HepG2 (cell line): ENCODE measurements at regions not wholly inside any gene's neighbourhood (a gene's known extent, or its start where the extent isn't known, plus 50 kb on each side); places are given as distances from the start of the nearest gene placed in this dataset.

Experiments
- ATAC-seq: fragments of 200-7000 bp; cut with Tn5 transposase; 3 replicates; pipeline ENCODE4 v1.9.1; 2020; ENCODE audit warnings: mild to moderate bottlenecking, moderate library complexity
- BruUV-seq: library from RNA; stranded (reverse); fragments of 400-500 nt; replicated peaks from 2 replicates; lab custom pipeline; 2021; lab: Mats Ljungman, UMichigan
- CTCF ChIA-PET: fragments of 300-600 bp; formaldehyde crosslinking; extraction: SDS; loops from one replicate; lab custom pipeline; 2021; ENCODE audit warnings: low total read pairs, inconsistent platforms, low intra/inter-chr PET ratio; lab: Yijun Ruan, JAX
- POLR2A ChIA-PET: fragments of 350-600 bp; sonication (Branson Sonifier 250); formaldehyde crosslinking; loops from one replicate; lab custom pipeline; 2020; ENCODE audit warnings: antibody characterized with exemption, inconsistent platforms; lab: Yijun Ruan, JAX
- DNase-seq: peaks from one replicate; pipeline ENCODE4 v3.0.0-alpha.2; 2015; ENCODE audit warnings: low spot score
- FAIRE-seq: peaks from 3 replicates; lab custom pipeline; 2011; peaks lifted over from hg19 to GRCh38; lab: Jason Lieb, UNC
- H2AFZ ChIP-seq: one replicate; pipeline ENCODE4 v1.6.1; 2011; ENCODE audit warnings: low read length, inconsistent platforms
- H3K27ac ChIP-seq: fragments of 300-600 bp; 3 replicates; pipeline ENCODE4 v1.8.0; 2011; ENCODE audit warnings: mixed run types, mild to moderate bottlenecking, mixed read lengths, low read length, inconsistent platforms; ENCODE audit not compliant: insufficient read depth; ENCODE audit errors: extremely low read length
- H3K27me3 ChIP-seq, 2 experiments: fragments of 200-600 bp in 1 of 2; 2 replicates in 1 of 2; 3 replicates in 1 of 2; pipeline versions ENCODE4 v1.6.0 to v1.8.0; 2011; ENCODE audit warnings: low read length in 2 of 2, mild to moderate bottlenecking in 2 of 2, moderate library complexity in 2 of 2, inconsistent platforms in 1 of 2; ENCODE audit not compliant: insufficient read depth in 2 of 2, control insufficient read depth in 1 of 2
- H3K36me3 ChIP-seq, 2 experiments: fragments of 200-600 bp in 1 of 2; replicated peaks in 1 of 2; 2 replicates in 1 of 2; 3 replicates in 1 of 2; pipeline versions ENCODE4 v1.5.1 to v1.8.0; 2011; ENCODE audit warnings: low read length in 2 of 2, inconsistent platforms in 1 of 2; ENCODE audit not compliant: insufficient read depth in 2 of 2, control insufficient read depth in 1 of 2
- H3K4me1 ChIP-seq: 2 replicates; pipeline ENCODE4 v1.5.1; 2012; ENCODE audit warnings: low read length, inconsistent platforms; ENCODE audit not compliant: insufficient read depth
- H3K4me2 ChIP-seq: 2 replicates; pipeline ENCODE4 v1.6.0; 2011; ENCODE audit warnings: low read depth, low read length, inconsistent platforms
- H3K4me3 ChIP-seq, 3 experiments: fragments of 200-600 bp in 1 of 3; sonication (generic), shearing (Covaris generic) in 1 of 3; replicated peaks in 1 of 3; 2 replicates each; pipeline ENCODE4 v1.5.1; 2011 to 2016; ENCODE audit warnings: low read length in 3 of 3, inconsistent platforms in 2 of 3, low read depth in 2 of 3, mild to moderate bottlenecking in 2 of 3, control low read depth in 1 of 3, mixed read lengths in 1 of 3; ENCODE audit not compliant: insufficient read depth in 1 of 3
- H3K79me2 ChIP-seq: one replicate; pipeline ENCODE4 v1.6.1; 2011; ENCODE audit warnings: low read length, inconsistent platforms; ENCODE audit not compliant: insufficient read depth
- H3K9ac ChIP-seq: 2 replicates; pipeline ENCODE4 v1.6.0; 2011; ENCODE audit warnings: mild to moderate bottlenecking, low read depth, low read length, inconsistent platforms; ENCODE audit not compliant: insufficient read depth
- H3K9me3 ChIP-seq: 2 replicates; pipeline ENCODE4 v1.5.1; 2012; ENCODE audit warnings: mild to moderate bottlenecking, low read length
- H4K20me1 ChIP-seq: 2 replicates; pipeline ENCODE4 v1.6.0; 2011; ENCODE audit warnings: inconsistent platforms, mild to moderate bottlenecking, low read length, moderate library complexity; ENCODE audit not compliant: insufficient read depth
- CHD2 ChIP-seq: IDR thresholded peaks from 2 replicates; pipeline ENCODE4 v1.6.1; 2011; ENCODE audit warnings: low read depth, low read length, improper control_type of control experiment
- CREM ChIP-seq, 2 experiments: sonication (generic) in 1 of 2; formaldehyde crosslinking in 1 of 2; IDR thresholded peaks; 2 replicates each; pipeline versions ENCODE4 v1.4.0 to v1.6.1; 2016 to 2020; ENCODE audit warnings: antibody characterized with exemption in 1 of 2, mild to moderate bottlenecking in 1 of 2, missing genetic modification reagents in 1 of 2
- MYC ChIP-seq: sonication (generic); formaldehyde crosslinking; IDR thresholded peaks from 2 replicates; pipeline ENCODE4 v1.9.0; 2021; ENCODE audit warnings: missing genetic modification reagents, borderline replicate concordance
- POGZ ChIP-seq: sonication (generic); formaldehyde crosslinking; IDR thresholded peaks from 2 replicates; pipeline ENCODE4 v1.4.0; 2020; ENCODE audit warnings: mild to moderate bottlenecking, missing genetic modification reagents
- RAD51 ChIP-seq: fragments of 450-650 bp; IDR thresholded peaks from 2 replicates; pipeline ENCODE4 v1.6.1; 2016; ENCODE audit warnings: borderline replicate concordance
- RARA ChIP-seq: IDR thresholded peaks from 2 replicates; pipeline ENCODE4 v1.6.1; 2016; ENCODE audit warnings: missing genetic modification reagents, missing compliant biosample characterization
- ZNF879 ChIP-seq: sonication (generic); formaldehyde crosslinking; IDR thresholded peaks from 2 replicates; pipeline ENCODE4 v1.8.1; 2023; ENCODE audit warnings: missing genetic modification reagents
- WGBS: methylation state at CpG from one replicate; pipeline ENCODE4 v1.1.6; 2017; ENCODE audit warnings: low lambda C conversion rate; 5-methylcytosine and 5-hydroxymethylcytosine counted together
- in situ Hi-C: cut with HindIII; loops from 2 replicates; pipeline ENCODE4 v1.10.0; 2017; ENCODE audit warnings: low pct_unique_long_range_greater_than_20kb; ENCODE audit not compliant: extremely low pct_ligation_motif_present
- intact Hi-C: fragments of 100-400 bp; cut with micrococcal nuclease; formaldehyde crosslinking; loops from one replicate; pipeline ENCODE4 v1.10.0; 2022; ENCODE audit not compliant: unreplicated experiment
- TF ChIP-seq, protein P1 (sequence below): sonication (generic); formaldehyde crosslinking; IDR thresholded peaks from 2 replicates; pipeline ENCODE4 v1.8.0; 2022; ENCODE audit warnings: mild to moderate bottlenecking, missing genetic modification reagents
- TF ChIP-seq, protein P2 (sequence below): sonication (generic); formaldehyde crosslinking; IDR thresholded peaks from 2 replicates; pipeline ENCODE4 v1.5.0; 2020; ENCODE audit warnings: missing genetic modification reagents
- TF ChIP-seq, protein P3 (sequence below): sonication (generic); formaldehyde crosslinking; IDR thresholded peaks from 2 replicates; pipeline ENCODE4 v1.4.0; 2020; ENCODE audit warnings: missing genetic modification reagents
- TF ChIP-seq, protein P4 (sequence below): sonication (generic); formaldehyde crosslinking; IDR thresholded peaks from 2 replicates; pipeline ENCODE4 v1.4.0; 2020; ENCODE audit warnings: missing genetic modification reagents
- TF ChIP-seq, protein P5 (sequence below): sonication (generic); formaldehyde crosslinking; IDR thresholded peaks from 2 replicates; pipeline ENCODE4 v1.5.1; 2020; ENCODE audit warnings: mild to moderate bottlenecking, missing genetic modification reagents, moderate library complexity

DNA sequence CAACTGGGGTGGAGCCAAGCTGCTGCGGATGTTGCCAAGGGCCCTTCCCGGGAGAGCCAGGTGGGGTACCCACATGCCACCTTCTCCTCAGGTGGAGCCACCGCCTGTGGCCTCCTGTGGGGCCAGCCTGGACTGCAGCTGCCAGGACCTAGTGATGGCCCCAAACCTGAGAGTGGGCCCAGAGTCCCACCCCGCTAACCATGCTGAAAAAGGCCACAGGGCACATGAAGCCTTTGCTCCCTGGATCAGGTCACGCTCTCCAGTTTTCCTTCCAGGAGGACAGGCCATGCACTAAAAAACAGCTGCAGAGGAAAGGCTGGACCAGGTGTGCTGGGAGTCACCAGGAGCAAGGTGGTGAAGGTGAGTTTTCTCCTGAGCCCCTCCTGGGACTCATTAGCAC is 73.9 kb upstream of the SLC22A16 start:
- Histone ChIP-seq H2AFZ (no peak overlapping the region), H3K27ac (no peak overlapping the region), H3K4me2 (no peak overlapping the region), H3K27me3 (no peaks in the 10 kb centered on the region), H3K36me3 (no peaks in the 10 kb centered on the region; a peak in 1 of 5 replicates), H3K9me3 (peaks cover 19% of the 10 kb centered on the region), H3K79me2 (no peaks in the 10 kb centered on the region), H3K4me1 (peaks cover 84% of the 10 kb centered on the region), H4K20me1 (no peaks in the 10 kb centered on the region), H3K9ac (no peak overlapping the region), H3K4me3 (no peak overlapping the region)
- TF ChIP-seq, protein P1, sequence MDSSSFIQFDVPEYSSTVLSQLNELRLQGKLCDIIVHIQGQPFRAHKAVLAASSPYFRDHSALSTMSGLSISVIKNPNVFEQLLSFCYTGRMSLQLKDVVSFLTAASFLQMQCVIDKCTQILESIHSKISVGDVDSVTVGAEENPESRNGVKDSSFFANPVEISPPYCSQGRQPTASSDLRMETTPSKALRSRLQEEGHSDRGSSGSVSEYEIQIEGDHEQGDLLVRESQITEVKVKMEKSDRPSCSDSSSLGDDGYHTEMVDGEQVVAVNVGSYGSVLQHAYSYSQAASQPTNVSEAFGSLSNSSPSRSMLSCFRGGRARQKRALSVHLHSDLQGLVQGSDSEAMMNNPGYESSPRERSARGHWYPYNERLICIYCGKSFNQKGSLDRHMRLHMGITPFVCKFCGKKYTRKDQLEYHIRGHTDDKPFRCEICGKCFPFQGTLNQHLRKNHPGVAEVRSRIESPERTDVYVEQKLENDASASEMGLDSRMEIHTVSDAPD (CRISPR knock-in tag), result no peak
- TF ChIP-seq, protein P2, sequence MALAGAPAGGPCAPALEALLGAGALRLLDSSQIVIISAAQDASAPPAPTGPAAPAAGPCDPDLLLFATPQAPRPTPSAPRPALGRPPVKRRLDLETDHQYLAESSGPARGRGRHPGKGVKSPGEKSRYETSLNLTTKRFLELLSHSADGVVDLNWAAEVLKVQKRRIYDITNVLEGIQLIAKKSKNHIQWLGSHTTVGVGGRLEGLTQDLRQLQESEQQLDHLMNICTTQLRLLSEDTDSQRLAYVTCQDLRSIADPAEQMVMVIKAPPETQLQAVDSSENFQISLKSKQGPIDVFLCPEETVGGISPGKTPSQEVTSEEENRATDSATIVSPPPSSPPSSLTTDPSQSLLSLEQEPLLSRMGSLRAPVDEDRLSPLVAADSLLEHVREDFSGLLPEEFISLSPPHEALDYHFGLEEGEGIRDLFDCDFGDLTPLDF (CRISPR knock-in tag), result no peak
- no peak for TF ChIP-seq RARA
- TF ChIP-seq, protein P3, sequence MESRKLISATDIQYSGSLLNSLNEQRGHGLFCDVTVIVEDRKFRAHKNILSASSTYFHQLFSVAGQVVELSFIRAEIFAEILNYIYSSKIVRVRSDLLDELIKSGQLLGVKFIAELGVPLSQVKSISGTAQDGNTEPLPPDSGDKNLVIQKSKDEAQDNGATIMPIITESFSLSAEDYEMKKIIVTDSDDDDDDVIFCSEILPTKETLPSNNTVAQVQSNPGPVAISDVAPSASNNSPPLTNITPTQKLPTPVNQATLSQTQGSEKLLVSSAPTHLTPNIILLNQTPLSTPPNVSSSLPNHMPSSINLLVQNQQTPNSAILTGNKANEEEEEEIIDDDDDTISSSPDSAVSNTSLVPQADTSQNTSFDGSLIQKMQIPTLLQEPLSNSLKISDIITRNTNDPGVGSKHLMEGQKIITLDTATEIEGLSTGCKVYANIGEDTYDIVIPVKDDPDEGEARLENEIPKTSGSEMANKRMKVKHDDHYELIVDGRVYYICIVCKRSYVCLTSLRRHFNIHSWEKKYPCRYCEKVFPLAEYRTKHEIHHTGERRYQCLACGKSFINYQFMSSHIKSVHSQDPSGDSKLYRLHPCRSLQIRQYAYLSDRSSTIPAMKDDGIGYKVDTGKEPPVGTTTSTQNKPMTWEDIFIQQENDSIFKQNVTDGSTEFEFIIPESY (CRISPR knock-in tag), result peak; percentile 42; the same call in 1 of the 2 replicates
- TF ChIP-seq POGZ (CRISPR knock-in tag), result 0 out of 2 replicates have a peak, but pooled peaks have one; percentile 14
- TF ChIP-seq, protein P4, sequence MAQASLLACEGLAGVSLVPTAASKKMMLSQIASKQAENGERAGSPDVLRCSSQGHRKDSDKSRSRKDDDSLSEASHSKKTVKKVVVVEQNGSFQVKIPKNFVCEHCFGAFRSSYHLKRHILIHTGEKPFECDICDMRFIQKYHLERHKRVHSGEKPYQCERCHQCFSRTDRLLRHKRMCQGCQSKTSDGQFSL, result no peak
- TF ChIP-seq CREM (IDR thresholded peaks at IDR 0.05), result no peak
- TF ChIP-seq CREM (CRISPR knock-in tag; IDR thresholded peaks at IDR 0.05), result no peak
- TF ChIP-seq RAD51, result no peak
- TF ChIP-seq CHD2, result no peak
- TF ChIP-seq, protein P5, sequence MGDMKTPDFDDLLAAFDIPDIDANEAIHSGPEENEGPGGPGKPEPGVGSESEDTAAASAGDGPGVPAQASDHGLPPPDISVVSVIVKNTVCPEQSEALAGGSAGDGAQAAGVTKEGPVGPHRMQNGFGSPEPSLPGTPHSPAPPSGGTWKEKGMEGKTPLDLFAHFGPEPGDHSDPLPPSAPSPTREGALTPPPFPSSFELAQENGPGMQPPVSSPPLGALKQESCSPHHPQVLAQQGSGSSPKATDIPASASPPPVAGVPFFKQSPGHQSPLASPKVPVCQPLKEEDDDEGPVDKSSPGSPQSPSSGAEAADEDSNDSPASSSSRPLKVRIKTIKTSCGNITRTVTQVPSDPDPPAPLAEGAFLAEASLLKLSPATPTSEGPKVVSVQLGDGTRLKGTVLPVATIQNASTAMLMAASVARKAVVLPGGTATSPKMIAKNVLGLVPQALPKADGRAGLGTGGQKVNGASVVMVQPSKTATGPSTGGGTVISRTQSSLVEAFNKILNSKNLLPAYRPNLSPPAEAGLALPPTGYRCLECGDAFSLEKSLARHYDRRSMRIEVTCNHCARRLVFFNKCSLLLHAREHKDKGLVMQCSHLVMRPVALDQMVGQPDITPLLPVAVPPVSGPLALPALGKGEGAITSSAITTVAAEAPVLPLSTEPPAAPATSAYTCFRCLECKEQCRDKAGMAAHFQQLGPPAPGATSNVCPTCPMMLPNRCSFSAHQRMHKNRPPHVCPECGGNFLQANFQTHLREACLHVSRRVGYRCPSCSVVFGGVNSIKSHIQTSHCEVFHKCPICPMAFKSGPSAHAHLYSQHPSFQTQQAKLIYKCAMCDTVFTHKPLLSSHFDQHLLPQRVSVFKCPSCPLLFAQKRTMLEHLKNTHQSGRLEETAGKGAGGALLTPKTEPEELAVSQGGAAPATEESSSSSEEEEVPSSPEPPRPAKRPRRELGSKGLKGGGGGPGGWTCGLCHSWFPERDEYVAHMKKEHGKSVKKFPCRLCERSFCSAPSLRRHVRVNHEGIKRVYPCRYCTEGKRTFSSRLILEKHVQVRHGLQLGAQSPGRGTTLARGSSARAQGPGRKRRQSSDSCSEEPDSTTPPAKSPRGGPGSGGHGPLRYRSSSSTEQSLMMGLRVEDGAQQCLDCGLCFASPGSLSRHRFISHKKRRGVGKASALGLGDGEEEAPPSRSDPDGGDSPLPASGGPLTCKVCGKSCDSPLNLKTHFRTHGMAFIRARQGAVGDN (CRISPR knock-in tag), result peak; percentile 74
- TF ChIP-seq ZNF879 (CRISPR knock-in tag), result 0 out of 2 replicates have a peak, but pooled peaks have one; percentile 32
- peak; percentile 18; the same call in 1 of the 2 replicates for TF ChIP-seq MYC (CRISPR knock-in tag)
- CTCF ChIA-PET, result no interaction called here
- intact Hi-C loops, result no loop called here
- DNase-seq, result no peak
- POLR2A ChIA-PET, result no interaction called here
- 100% methylated on average over 4 of the region's 5 CpGs for WGBS
- no peak for FAIRE-seq
- BruUV-seq, result no TSS peak
- ATAC-seq, result no peak
- in situ Hi-C loops, result no loop called here
